ENCODE measurements at regions not wholly inside any gene's neighbourhood (a gene's known extent, or its start where the extent isn't known, plus 50 kb on each side); places are given as distances from the start of the nearest gene placed in this dataset.

Small RNAs in the stretch of these regions (small RNA-seq; reads per million reads assigned to genes)
- gene AL359920.1: 0 reads per million in 2 experiments

Measured in SK-N-DZ (cell line).